HCT116 (cell line): ENCODE measurements at regions not wholly inside any gene's neighbourhood (a gene's known extent, or its start where the extent isn't known, plus 50 kb on each side); places are given as distances from the start of the nearest gene placed in this dataset.

Source experiments
- ATAC-seq: fragments of 200-7000 bp; cut with Tn5 transposase; 2 replicates; pipeline ENCODE4 v1.9.1; 2020; ENCODE audit warnings: mild to moderate bottlenecking, moderate library complexity
- BruUV-seq: library from RNA; stranded (reverse); fragments of 400-500 nt; replicated peaks from 2 replicates; lab custom pipeline; 2021; lab: Mats Ljungman, UMichigan
- CTCF ChIA-PET: fragments of 300-600 bp; sonication (Branson Sonifier 250); formaldehyde crosslinking; loops from one replicate; lab custom pipeline; 2021; ENCODE audit warnings: antibody characterized with exemption; lab: Charles Lee
- POLR2A ChIA-PET: fragments of 300-600, 350-600 bp; sonication (Branson Sonifier 250); formaldehyde crosslinking; loops from one replicate; lab custom pipeline; 2021; ENCODE audit warnings: antibody characterized with exemption; lab: Charles Lee
- RAD21 ChIA-PET, 2 experiments: fragments of 300-600 bp; sonication (Branson Sonifier 250); formaldehyde crosslinking; loops; one replicate each; lab custom pipeline; 2023; ENCODE audit warnings: low total read pairs in 2 of 2; ENCODE audit not compliant: uncharacterized antibody in 2 of 2, unreplicated experiment in 2 of 2, low non-redundant PET in 1 of 2; lab: Charles Lee
- DNase-seq: peaks from one replicate; pipeline ENCODE4 v3.0.0-alpha.2; 2010; ENCODE audit warnings: low read depth, low spot score
- H2AFZ ChIP-seq: fragments of 200-600 bp; shearing (Covaris generic), sonication (generic); 2 replicates; pipeline ENCODE4 v1.6.1; 2017; ENCODE audit warnings: low read depth, mixed run types, mixed read lengths, antibody characterized with exemption, low read length; ENCODE audit not compliant: poor library complexity, severe bottlenecking
- H3K27ac ChIP-seq: 2 replicates; pipeline ENCODE4 v1.5.1; 2012; ENCODE audit warnings: low read depth, low read length
- H3K27me3 ChIP-seq: fragments of 200-600 bp; sonication (generic); 2 replicates; pipeline ENCODE4 v1.6.1; 2016; ENCODE audit warnings: mixed run types, low read length, mixed read lengths; ENCODE audit not compliant: insufficient read depth
- H3K36me3 ChIP-seq, 2 experiments: fragments of 200-500 bp in 1 of 2; fragments of 200-600 bp in 1 of 2; sonication (Bioruptor generic) in 1 of 2; sonication (generic) in 1 of 2; 2 replicates each; pipeline versions ENCODE4 v1.5.1 to v1.6.1; 2014 to 2016; ENCODE audit warnings: low read length in 2 of 2, inconsistent platforms in 1 of 2, mixed read lengths in 1 of 2, mixed run types in 1 of 2; ENCODE audit not compliant: insufficient read depth in 2 of 2, control insufficient read depth in 1 of 2
- H3K4me1 ChIP-seq, 2 experiments: fragments of 200-600 bp in 1 of 2; sonication (generic) in 1 of 2; 2 replicates each; pipeline versions ENCODE4 v1.5.1 to v1.6.1; 2012 to 2017; ENCODE audit warnings: low read length in 2 of 2, inconsistent platforms in 1 of 2, mild to moderate bottlenecking in 1 of 2, mixed read lengths in 1 of 2, mixed run types in 1 of 2, moderate library complexity in 1 of 2; ENCODE audit not compliant: insufficient read depth in 2 of 2, control insufficient read depth in 1 of 2
- H3K4me2 ChIP-seq: fragments of 200-600 bp; sonication (generic); 2 replicates; pipeline ENCODE4 v1.6.1; 2017; ENCODE audit warnings: mixed run types, low read length, mixed read lengths
- H3K4me3 ChIP-seq, 2 experiments: fragments of 200-600 bp in 1 of 2; sonication (generic) in 1 of 2; replicated peaks in 1 of 2; 2 replicates each; pipeline ENCODE4 v1.5.1; 2011 to 2016; ENCODE audit warnings: low read length in 2 of 2, control low read depth in 1 of 2, low read depth in 1 of 2, mild to moderate bottlenecking in 1 of 2, mixed read lengths in 1 of 2, mixed run types in 1 of 2
- H3K79me2 ChIP-seq: fragments of 200-600 bp; sonication (generic); 2 replicates; pipeline ENCODE4 v1.6.1; 2017; ENCODE audit warnings: mild to moderate bottlenecking, mixed run types, low read length, moderate library complexity, mixed read lengths; ENCODE audit not compliant: insufficient read depth
- H3K9ac ChIP-seq: fragments of 200-600 bp; sonication (generic); 2 replicates; pipeline ENCODE4 v1.6.1; 2016; ENCODE audit warnings: low read length, mixed read lengths
- H3K9me2 ChIP-seq: fragments of 200-600 bp; sonication (generic), shearing (Covaris generic); 2 replicates; pipeline ENCODE4 v1.6.1; 2017; ENCODE audit warnings: mixed run types, mild to moderate bottlenecking, moderate library complexity; ENCODE audit not compliant: insufficient read depth
- H3K9me3 ChIP-seq, 2 experiments: fragments of 200-500 bp in 1 of 2; fragments of 200-600 bp in 1 of 2; sonication (Bioruptor generic) in 1 of 2; sonication (generic) in 1 of 2; 2 replicates each; pipeline ENCODE4 v1.6.1; 2014 to 2017; ENCODE audit warnings: low read length in 2 of 2, mixed read lengths in 2 of 2, inconsistent platforms in 1 of 2, low read depth in 1 of 2, mild to moderate bottlenecking in 1 of 2, mixed run types in 1 of 2, moderate library complexity in 1 of 2; ENCODE audit not compliant: control insufficient read depth in 1 of 2, insufficient read depth in 1 of 2
- H4K20me1 ChIP-seq: fragments of 200-600 bp; sonication (generic), shearing (Covaris generic); 2 replicates; pipeline ENCODE4 v1.6.1; 2017; ENCODE audit warnings: mixed run types, mild to moderate bottlenecking, moderate library complexity; ENCODE audit not compliant: insufficient read depth
- EGR1 ChIP-seq: IDR thresholded peaks from 2 replicates; pipeline ENCODE4 v1.6.1; 2012; ENCODE audit warnings: low read depth
- ELF1 ChIP-seq: IDR thresholded peaks from 2 replicates; pipeline ENCODE4 v1.6.1; 2012; ENCODE audit warnings: low read depth, borderline replicate concordance
- EZH2 ChIP-seq: fragments of 200-600 bp; sonication (generic); IDR thresholded peaks from 2 replicates; pipeline ENCODE4 v1.6.1; 2017; ENCODE audit warnings: antibody characterized with exemption, mixed run types
- FOSL1 ChIP-seq: IDR thresholded peaks from 2 replicates; pipeline ENCODE4 v1.6.1; 2012; ENCODE audit warnings: low read depth
- JUND ChIP-seq: IDR thresholded peaks from 2 replicates; pipeline ENCODE4 v1.6.1; 2012
- MAX ChIP-seq: IDR thresholded peaks from 2 replicates; pipeline ENCODE4 v1.6.1; 2012
- POLR2A ChIP-seq: IDR thresholded peaks from 2 replicates; pipeline ENCODE4 v1.7.0; 2011; ENCODE audit warnings: borderline replicate concordance; ENCODE audit not compliant: insufficient read depth, insufficient read length; ENCODE audit errors: extremely low read depth
- POLR2AphosphoS5 ChIP-seq: IDR thresholded peaks from 2 replicates; pipeline ENCODE4 v1.6.1; 2011; ENCODE audit warnings: mild to moderate bottlenecking, low read depth, low read length, moderate library complexity
- RAD21 ChIP-seq: IDR thresholded peaks from 2 replicates; pipeline ENCODE4 v1.6.1; 2012; ENCODE audit warnings: low read depth, mild to moderate bottlenecking
- REST ChIP-seq: IDR thresholded peaks from 2 replicates; pipeline ENCODE4 v1.6.1; 2012; ENCODE audit warnings: low read depth
- SIN3A ChIP-seq: IDR thresholded peaks from 2 replicates; pipeline ENCODE4 v1.6.1; 2012; ENCODE audit warnings: low read depth
- TCF7L2 ChIP-seq: IDR thresholded peaks from 2 replicates; pipeline ENCODE4 v1.7.0; 2011; ENCODE audit warnings: borderline replicate concordance, inconsistent platforms; ENCODE audit not compliant: insufficient read depth, insufficient read length; ENCODE audit errors: extremely low read depth
- ZBTB33 ChIP-seq: IDR thresholded peaks from 2 replicates; pipeline ENCODE4 v1.6.1; 2011; ENCODE audit warnings: mild to moderate bottlenecking, low read length, moderate library complexity; ENCODE audit not compliant: insufficient replicate concordance; ENCODE audit errors: extremely low read depth
- ZFX ChIP-seq: fragments of 450-650 bp; IDR thresholded peaks from 2 replicates; pipeline ENCODE4 v1.6.1; 2017
- intact Hi-C: fragments of 100-400 bp; cut with micrococcal nuclease; formaldehyde crosslinking; loops from 2 replicates; pipeline ENCODE4 v1.10.0; 2022

GRCh38 chr7:70986297-70986696 lies 145.6 kb upstream of the GALNT17 start:
- TF ChIP-seq MAX (no peak), POLR2A (no peak), ZFX (no peak), ELF1 (no peak), EGR1 (no peak), RAD21 (no peak), FOSL1 (no peak), EZH2 (no peak), REST (no peak), TCF7L2 (no peak), ZBTB33 (no peak), POLR2AphosphoS5 (no peak), SIN3A (no peak), JUND (no peak)
- no peaks in the 10 kb centered on the region for H3K36me3 ChIP-seq
- no peaks in the 10 kb centered on the region for H3K79me2 ChIP-seq
- H3K4me2 ChIP-seq, result no peak overlapping the region
- no peaks in the 10 kb centered on the region for H4K20me1 ChIP-seq
- RAD21 ChIA-PET, result no interaction called here
- H3K27me3 ChIP-seq, result no peaks in the 10 kb centered on the region
- intact Hi-C loops, result no loop called here
- peaks cover 4 to 15% of the 10 kb centered on the region in 2 experiments; a peak in 2 of 4 replicates for H3K9me3 ChIP-seq
- CTCF ChIA-PET, result no interaction called here
- H3K4me3 ChIP-seq, result no peak overlapping the region
- DNase-seq (no peak), ATAC-seq (no peak)
- no TSS peak for BruUV-seq
- H2AFZ ChIP-seq, result no peak overlapping the region
- H3K27ac ChIP-seq, result no peak overlapping the region
- no peaks in the 10 kb centered on the region for H3K4me1 ChIP-seq
- no peaks in the 10 kb centered on the region for H3K9me2 ChIP-seq
- H3K9ac ChIP-seq, result no peak overlapping the region
- POLR2A ChIA-PET, result no interaction called here
